ENCODE measurements at regions not wholly inside any gene's neighbourhood (a gene's known extent, or its start where the extent isn't known, plus 50 kb on each side); places are given as distances from the start of the nearest gene placed in this dataset.

DNA sequence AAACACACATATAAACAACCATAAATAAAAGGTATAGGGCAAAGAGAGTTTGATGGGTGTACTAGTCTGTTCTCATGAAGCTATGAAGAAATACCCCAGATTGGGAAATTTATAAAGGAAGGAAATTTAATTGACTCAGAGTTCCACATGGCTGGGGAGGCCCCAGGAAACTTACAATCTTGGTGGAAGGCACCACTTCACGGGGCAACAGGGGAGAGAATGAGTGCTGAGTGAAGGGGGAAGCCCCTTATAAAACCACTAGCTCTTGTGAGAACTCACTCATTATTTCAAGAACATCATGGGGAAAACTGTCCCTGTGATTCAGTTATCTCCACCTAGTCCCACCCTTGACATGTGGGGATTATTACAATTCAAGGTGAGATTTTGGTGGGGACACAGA, 385.9 kb upstream of the ANO5 start:
- TF ChIP-seq, protein P1, sequence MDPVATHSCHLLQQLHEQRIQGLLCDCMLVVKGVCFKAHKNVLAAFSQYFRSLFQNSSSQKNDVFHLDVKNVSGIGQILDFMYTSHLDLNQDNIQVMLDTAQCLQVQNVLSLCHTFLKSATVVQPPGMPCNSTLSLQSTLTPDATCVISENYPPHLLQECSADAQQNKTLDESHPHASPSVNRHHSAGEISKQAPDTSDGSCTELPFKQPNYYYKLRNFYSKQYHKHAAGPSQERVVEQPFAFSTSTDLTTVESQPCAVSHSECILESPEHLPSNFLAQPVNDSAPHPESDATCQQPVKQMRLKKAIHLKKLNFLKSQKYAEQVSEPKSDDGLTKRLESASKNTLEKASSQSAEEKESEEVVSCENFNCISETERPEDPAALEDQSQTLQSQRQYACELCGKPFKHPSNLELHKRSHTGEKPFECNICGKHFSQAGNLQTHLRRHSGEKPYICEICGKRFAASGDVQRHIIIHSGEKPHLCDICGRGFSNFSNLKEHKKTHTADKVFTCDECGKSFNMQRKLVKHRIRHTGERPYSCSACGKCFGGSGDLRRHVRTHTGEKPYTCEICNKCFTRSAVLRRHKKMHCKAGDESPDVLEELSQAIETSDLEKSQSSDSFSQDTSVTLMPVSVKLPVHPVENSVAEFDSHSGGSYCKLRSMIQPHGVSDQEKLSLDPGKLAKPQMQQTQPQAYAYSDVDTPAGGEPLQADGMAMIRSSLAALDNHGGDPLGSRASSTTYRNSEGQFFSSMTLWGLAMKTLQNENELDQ (CRISPR knock-in tag; IDR thresholded peaks at IDR 0.05; ENCODE audit: borderline replicate concordance), result no peak
- TF ChIP-seq TRIM24 (IDR thresholded peaks at IDR 0.05), result no peak
- no peak for TF ChIP-seq GATA2 (CRISPR knock-in tag; IDR thresholded peaks at IDR 0.05)
- TF ChIP-seq, protein P2, sequence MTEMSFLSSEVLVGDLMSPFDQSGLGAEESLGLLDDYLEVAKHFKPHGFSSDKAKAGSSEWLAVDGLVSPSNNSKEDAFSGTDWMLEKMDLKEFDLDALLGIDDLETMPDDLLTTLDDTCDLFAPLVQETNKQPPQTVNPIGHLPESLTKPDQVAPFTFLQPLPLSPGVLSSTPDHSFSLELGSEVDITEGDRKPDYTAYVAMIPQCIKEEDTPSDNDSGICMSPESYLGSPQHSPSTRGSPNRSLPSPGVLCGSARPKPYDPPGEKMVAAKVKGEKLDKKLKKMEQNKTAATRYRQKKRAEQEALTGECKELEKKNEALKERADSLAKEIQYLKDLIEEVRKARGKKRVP (CRISPR knock-in tag; IDR thresholded peaks at IDR 0.05), result no peak
- TF ChIP-seq CCAR2 (IDR thresholded peaks at IDR 0.05; ENCODE audit: low read depth, low read length), result no peak
- TF ChIP-seq BRD9 (IDR thresholded peaks at IDR 0.05; ENCODE audit: low read depth, partially characterized antibody), result no peak
- no peak for TF ChIP-seq NFE2 (IDR thresholded peaks at IDR 0.05; ENCODE audit: low read depth)
- TF ChIP-seq SIN3A (IDR thresholded peaks at IDR 0.05; ENCODE audit: borderline replicate concordance in 2 of 2, control insufficient read depth in 1 of 2, low read depth in 2 of 2, low read length in 2 of 2), result no peak
- TF ChIP-seq, protein P3, sequence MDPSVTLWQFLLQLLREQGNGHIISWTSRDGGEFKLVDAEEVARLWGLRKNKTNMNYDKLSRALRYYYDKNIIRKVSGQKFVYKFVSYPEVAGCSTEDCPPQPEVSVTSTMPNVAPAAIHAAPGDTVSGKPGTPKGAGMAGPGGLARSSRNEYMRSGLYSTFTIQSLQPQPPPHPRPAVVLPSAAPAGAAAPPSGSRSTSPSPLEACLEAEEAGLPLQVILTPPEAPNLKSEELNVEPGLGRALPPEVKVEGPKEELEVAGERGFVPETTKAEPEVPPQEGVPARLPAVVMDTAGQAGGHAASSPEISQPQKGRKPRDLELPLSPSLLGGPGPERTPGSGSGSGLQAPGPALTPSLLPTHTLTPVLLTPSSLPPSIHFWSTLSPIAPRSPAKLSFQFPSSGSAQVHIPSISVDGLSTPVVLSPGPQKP (CRISPR knock-in tag; IDR thresholded peaks at IDR 0.05), result no peak
- TF ChIP-seq NUFIP1 (IDR thresholded peaks at IDR 0.05; ENCODE audit: partially characterized antibody), result no peak
- TF ChIP-seq ESRRA (IDR thresholded peaks at IDR 0.05; ENCODE audit: borderline replicate concordance, low read depth), result no peak
- TF ChIP-seq, protein P4, sequence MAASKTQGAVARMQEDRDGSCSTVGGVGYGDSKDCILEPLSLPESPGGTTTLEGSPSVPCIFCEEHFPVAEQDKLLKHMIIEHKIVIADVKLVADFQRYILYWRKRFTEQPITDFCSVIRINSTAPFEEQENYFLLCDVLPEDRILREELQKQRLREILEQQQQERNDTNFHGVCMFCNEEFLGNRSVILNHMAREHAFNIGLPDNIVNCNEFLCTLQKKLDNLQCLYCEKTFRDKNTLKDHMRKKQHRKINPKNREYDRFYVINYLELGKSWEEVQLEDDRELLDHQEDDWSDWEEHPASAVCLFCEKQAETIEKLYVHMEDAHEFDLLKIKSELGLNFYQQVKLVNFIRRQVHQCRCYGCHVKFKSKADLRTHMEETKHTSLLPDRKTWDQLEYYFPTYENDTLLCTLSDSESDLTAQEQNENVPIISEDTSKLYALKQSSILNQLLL (CRISPR knock-in tag; IDR thresholded peaks at IDR 0.05; ENCODE audit: borderline replicate concordance), result no peak
- no peak for TF ChIP-seq SMARCC2 (IDR thresholded peaks at IDR 0.05; ENCODE audit: low read depth)
- TF ChIP-seq HNRNPH1 (optimal IDR thresholded peaks at IDR 0.05; ENCODE audit: low read depth, low read length), result no peak
- TF ChIP-seq CCNT2 (IDR thresholded peaks at IDR 0.05; ENCODE audit: borderline replicate concordance, extremely low read depth, insufficient read length, low read depth, low read length), result no peak
- no peak for TF ChIP-seq ZFX (CRISPR knock-in tag; IDR thresholded peaks at IDR 0.05)
- TF ChIP-seq NR2C1 (IDR thresholded peaks at IDR 0.05), result no peak
- no peak for TF ChIP-seq NR2C1 (tag; IDR thresholded peaks at IDR 0.05)
- FAIRE-seq (no peak), ATAC-seq (no peak), DNase-seq (ENCODE audit: extremely low read depth in 1 of 4, low spot score in 3 of 4) (no peak)
- Histone ChIP-seq H3K27me3 (ENCODE audit: control insufficient read depth in 2 of 2, insufficient read depth in 2 of 2, low read length in 2 of 2) (no peaks in the 10 kb centered on the region), H3K9ac (ENCODE audit: insufficient read depth in 1 of 2, low read depth in 2 of 2, low read length in 2 of 2) (no peak overlapping the region), H3K79me2 (ENCODE audit: control insufficient read depth, insufficient read depth, low read length) (no peaks in the 10 kb centered on the region), H4K20me1 (replicated peaks; ENCODE audit: control insufficient read depth, insufficient read depth, low read length) (no peaks in the 10 kb centered on the region), H3K4me1 (replicated peaks in 1 of 2; ENCODE audit: control insufficient read depth in 2 of 2, insufficient read depth in 2 of 2, low read length in 2 of 2) (no peaks in the 10 kb centered on the region), H3K4me3 (no peak overlapping the region), H3K36me3 (ENCODE audit: control insufficient read depth, insufficient read depth, low read length) (no peaks in the 10 kb centered on the region), H3K27ac (ENCODE audit: extremely low read depth, low read depth, low read length) (no peak overlapping the region), H2AFZ (ENCODE audit: low read depth, low read length) (no peak overlapping the region), H3K9me3 (replicated peaks; ENCODE audit: control insufficient read depth, insufficient read depth, low read depth, low read length) (no peaks in the 10 kb centered on the region), H3K4me2 (ENCODE audit: insufficient read depth, low read length) (no peak overlapping the region), H3K9me1 (ENCODE audit: control insufficient read depth, insufficient read depth, low read length) (no peaks in the 10 kb centered on the region)
- CTCF ChIA-PET (ENCODE audit: low intra/inter-chr PET ratio), result no interaction called here
- no TSS peak for BruUV-seq (replicated peaks)
- POLR2A ChIA-PET, result no interaction called here
- 0% methylated on average over 1 of the region's 1 CpG for WGBS (ENCODE audit: insufficient coverage, low coverage, missing lambda C conversion rate)
- intact Hi-C loops (cut with micrococcal nuclease) (no loop called here), in situ Hi-C loops (cut with MboI) (no loop called here)
